Hindlimb muscle (tissue), 1 donor: ENCODE measurements at regions not wholly inside any gene's neighbourhood (a gene's known extent, or its start where the extent isn't known, plus 50 kb on each side); places are given as distances from the start of the nearest gene placed in this dataset.

ENCODE experiments used
- DNase-seq: peaks from one replicate; pipeline ENCODE4 v3.0.0-alpha.2; 2013

DNA sequence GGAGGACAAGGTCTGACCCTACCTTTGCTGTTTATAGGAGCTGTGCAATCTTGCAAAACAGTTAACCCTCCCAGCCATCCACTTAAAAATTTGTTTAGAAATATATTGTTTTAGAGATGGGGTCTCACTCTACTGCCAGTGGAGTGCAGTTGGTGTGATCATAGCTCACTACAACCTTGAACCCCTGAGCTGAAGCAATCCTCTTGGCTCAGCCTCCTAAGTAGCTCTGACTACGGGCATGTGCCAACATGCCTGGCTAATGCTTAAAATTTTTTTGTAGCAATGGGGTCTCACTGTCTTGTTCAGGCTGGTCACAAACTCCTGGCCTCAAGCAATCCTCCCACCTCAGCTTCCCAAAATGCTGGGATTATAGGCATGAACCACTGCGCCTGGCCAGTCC lies 120.2 kb upstream of the PJA2 start:
- no peak for DNase-seq

DNA sequence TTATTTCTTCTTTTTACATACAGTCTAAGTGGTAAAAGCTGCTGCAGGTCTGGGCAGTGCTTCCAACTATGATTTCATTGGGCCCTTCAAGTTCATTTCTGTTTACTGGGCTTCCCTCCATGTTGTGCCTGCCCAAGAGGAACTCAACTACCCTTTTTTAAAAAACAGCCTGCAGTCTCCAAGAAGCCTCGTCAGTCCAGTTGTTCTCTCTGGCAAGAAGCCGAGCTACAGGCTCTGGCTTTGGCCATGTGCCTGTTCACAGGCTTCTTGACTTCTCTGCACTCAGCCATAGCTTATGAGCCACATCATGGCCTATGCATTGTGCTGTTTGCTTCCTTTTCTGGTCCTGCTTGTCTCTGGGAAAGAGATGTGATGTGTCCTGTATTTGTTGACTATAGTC lies 119.7 kb upstream of the PJA2 start:
- DNase-seq: peak; percentile 75

DNA sequence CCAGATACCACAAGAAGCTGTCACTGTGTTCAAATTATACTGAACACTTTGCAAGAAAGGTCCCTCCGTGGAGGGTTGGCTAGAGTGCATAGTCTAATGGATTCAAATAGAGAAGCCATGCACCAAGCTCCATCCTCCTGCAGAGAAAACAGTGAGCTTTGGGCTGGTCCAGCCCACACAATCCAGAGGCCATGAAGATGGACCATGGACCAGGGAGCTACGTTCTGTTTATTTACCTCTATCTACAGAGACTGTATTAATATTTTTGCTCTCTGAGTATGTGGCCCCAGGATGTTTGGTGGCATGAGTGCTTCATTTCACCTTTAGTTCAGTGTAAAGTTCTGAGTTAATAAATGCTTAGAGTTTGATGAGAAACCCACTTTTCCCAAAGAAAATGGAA lies 114.8 kb upstream of the PJA2 start:
- no peak for DNase-seq

DNA sequence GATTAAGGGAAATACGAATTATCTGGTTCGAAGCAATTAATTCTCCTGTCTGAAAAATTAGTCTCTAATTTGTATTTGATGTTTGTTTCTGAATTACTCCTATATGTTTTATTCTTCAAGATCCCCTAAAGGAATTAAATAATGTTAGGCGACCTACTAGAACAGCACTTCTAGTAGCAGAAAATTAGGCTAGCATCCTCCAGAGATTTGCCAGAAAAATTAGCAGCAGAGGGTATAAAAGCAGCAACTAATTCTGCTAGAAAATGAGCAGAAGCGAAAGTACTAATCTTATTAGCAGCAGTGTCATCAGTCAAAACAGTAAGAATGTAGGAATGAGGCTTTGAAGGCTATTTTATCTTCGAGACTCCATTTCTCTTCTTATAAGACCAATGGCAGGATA lies 114.3 kb upstream of the PJA2 start:
- no peak for DNase-seq

DNA sequence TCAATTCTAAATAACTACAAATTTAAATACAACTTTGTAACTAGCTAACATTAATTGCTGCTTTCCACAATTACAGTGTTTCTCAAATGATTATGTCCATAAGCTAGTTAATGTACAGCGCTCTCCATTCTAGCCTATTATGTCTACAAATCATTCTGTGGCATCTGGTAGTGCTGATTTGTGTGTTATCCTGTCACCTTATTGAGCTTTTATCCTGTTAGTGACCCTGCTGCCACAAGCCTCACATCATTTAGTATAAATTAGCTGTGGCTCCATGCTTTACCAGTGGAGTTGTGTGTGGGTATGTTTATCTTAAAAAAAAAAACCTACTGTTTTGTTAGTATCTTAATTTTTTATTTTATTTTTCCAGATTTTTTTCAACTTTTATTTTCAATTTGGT lies 112.6 kb upstream of the PJA2 start:
- no peak for DNase-seq

DNA sequence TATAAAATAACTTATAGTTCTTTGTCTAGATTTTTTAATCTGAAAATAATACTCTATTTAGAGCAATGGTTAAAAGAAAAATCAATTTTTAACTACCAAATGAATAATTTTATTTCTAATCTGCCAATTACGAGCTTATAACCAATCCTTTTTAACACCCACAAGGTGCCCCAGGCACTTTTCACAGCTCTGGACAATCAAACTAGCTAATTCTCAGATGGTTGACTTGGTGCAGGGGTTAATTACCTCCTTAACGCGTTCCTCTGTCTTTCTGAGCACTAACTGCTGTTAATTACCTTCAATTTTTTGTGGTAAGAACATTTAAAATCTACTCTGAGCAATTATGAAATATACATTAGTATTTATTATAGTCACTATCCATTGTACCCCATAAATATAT lies 109.6 kb upstream of the PJA2 start:
- DNase-seq: no peak

DNA sequence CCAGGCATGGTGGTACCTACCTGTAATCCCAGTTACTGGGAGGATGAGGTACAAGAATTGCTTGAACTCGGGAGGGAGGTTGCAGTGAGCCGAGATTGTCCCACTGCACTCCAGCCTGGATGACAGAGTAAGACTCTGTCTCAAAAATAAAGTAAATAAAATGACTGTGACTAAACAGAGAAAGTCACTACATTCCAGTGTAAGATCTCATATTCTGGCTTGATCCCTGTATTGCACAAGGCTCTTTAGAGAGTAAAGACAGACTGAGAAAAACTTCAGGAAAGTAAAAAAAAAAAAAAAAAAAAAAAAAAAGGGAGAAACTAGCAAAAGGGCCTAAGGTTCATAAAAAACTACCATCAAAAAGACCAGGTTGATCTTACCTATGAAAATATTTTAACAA lies 106.6 kb upstream of the PJA2 start:
- no peak for DNase-seq

DNA sequence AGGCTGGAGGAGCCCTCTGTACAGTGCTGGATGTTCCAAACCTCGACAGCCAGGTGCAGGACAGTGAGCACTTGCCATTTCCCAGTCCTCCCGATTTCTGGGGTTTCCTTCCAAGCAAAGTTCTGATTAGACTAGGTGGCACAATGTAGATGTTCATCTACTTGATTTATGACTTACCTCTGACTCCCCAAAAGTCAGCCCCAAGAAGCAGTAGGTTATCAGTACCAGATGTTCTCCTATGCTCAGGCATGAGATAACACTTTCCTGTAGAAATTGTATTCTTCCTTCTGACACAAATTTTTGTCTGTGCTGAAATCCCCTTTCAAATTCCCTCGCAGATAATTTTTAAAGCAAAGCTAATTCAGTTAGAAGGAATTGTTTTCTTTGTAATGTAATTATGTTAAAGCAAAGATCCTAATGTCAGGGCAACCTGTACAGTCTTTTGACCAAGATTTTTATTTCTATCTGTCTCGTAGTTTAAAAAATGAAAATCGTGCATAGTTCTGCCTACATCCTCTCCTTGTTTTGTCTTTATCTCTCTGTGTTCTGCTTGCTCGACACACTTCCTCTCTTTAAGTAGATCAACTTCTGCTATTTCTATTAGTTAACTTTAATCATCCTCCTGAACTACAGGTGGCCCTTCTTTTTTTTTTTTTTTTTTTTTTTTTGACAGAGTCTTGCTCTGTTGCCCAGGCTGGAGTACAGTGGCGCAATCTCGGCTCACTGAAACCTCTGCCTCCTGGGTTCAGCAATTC lies 102.4 kb upstream of the PJA2 start:
- DNase-seq: no peak

DNA sequence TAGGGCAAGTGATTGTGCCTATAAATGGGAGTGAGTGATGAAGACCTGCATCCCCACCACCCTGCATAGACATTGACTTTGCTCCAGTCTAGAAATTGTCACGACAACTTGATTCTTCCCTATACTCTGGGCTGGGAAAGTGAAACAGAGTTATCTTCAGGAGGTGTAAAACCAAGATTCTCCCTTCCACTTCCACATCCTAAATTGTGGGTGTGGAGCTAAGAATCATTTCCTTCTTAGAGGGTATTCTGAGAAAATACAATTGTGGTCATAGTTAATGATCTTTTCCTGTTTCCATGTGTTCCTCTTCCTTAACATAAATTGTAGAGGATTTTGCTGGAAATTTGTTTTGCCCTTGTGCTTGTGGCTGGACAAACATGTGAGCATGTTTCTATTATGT lies 96.8 kb upstream of the PJA2 start:
- no peak for DNase-seq

DNA sequence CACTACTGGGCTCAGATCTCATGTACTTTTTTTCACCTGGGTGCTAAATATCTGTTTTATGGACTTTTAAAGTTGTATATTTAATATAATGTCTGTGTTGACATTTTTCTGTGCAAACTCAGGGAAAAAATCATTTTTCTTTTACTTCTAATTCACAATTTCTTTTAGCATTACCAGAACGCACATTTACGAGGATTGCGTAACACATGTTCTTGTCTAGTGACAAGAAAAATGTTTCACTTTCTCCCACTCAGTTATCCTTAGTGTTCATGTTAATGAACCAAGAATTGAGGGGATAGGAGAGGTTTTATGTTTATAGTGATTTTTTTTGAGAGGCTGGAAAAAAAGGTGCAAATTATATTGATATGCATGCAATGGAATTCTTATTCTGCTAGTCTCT lies 86.3 kb upstream of the PJA2 start:
- no peak for DNase-seq

DNA sequence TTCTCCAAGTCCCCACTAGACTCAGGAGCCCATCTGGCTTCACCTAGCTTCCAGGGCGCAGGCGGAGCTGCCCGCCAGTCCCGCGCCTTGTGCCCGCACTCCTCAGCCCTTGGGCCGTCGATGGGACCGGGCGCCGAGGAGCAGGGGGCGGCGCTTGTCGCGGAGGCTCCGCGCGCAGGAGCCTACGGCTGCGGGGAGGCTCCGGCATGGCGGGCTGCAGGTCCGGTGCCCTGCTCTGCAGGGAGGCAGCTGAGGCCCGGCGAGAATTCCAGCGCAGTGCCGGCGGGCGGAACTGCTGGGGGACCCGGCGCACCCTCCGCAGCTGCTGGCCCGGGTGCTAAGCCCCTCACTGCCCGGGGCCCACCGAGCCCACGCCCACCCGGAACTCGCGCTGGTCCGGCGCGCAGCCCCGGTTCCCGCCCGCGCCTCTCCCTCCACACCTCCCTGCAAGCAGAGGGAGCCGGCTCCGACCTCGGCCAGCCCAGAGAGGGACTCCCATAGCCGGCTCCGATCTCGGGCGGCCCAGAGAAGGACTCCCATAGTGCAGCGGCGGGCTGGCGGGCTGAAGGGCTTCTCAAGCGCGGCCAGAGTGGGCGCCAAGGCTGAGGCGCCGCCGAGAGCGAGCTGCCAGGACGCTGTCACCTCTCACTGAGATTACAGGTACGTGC lies 78.1 kb upstream of the PJA2 start:
- no peak for DNase-seq

DNA sequence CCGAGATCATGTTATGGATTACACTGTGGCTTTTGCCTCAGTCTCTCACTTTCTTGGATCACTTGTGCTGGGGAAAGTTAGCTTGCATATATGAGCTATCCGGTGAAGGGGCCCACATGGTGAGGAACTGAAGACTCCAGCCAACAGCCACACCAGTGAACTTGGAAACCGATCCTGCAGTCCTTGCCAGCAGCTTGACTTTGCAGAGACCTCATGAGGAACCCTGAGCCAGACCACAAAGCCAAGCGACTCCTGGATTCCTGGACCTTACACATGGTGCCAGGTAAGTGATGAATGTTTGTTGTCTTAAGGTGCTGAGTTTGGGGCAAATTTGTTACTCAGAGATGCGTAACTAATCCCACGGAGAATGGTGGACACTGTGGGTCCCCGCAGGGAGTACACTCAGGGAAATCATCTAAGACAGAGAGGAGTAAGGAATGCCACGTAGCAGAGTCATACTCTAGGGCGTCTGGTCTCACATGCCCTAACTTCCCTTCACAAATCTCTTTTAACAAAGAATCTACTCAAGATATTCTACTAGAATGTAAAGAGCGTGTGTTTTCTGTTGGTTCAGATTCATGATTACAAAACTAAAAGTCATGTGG lies 76.5 kb upstream of the PJA2 start:
- DNase-seq: no peak

DNA sequence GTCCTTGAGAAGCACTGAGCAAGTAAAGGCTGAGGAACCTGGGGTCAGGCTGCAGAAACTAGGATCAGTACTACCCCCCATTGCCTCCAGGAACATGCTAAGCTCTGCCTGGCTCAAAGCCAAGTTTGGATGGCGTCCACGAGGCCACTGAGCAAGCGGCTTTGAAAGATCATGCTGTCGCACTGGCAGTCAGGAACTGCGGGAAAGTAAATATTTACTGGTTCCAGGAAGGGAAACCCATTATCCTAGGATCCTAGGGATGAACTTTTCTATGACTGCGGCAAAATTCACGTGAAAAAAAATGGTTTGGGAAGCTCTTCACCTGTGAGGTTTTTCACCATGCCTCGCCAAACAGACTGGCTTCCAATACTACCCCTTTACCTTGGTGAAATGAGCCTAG lies 75.3 kb upstream of the PJA2 start:
- peak; percentile 53 for DNase-seq

DNA sequence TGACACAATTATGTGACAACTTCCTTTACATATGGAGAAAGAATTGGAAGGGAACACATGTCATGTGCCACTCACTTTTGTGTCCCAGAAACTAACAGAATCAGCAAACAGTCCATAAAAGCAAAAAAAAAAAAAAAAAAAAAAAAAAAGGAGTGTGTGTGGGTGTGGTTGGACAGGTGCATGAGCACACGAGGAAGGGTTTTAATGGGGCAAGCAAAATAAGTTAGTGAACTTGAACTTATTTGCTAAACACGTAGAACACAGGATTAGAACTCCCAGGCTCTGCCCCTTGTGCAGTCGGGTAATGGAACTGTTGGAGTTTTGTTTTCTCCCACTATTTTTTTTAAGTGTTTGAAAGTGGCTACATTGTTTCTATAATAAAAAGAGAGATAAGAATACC lies 74.8 kb upstream of the PJA2 start:
- DNase-seq: no peak

DNA sequence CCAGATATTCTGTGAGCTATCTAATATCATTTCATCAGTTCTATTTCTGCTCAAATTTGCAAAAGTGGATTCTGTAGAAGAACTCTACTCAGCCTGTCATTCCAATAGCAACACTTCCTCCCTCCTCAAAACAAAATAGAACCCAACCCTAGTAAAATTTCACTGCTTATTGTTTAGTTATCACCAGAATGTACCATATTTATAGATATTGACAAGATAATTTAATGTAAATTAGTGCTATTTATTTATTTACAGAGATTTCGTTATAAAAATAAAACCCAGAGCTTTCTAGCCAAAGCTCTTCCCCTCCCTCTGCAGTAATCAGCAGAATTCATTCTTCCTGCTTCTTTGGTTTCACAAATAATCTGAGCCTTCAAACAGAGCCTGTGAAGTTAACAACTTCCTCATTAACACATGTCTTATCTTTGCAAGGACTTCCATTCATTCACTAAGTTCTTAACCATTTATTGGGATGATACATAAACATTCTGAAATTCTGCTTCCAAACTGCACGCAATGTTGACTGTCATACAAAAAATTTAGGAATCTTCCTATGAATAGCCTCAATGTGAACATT lies 73.7 kb upstream of the PJA2 start:
- no peak for DNase-seq

DNA sequence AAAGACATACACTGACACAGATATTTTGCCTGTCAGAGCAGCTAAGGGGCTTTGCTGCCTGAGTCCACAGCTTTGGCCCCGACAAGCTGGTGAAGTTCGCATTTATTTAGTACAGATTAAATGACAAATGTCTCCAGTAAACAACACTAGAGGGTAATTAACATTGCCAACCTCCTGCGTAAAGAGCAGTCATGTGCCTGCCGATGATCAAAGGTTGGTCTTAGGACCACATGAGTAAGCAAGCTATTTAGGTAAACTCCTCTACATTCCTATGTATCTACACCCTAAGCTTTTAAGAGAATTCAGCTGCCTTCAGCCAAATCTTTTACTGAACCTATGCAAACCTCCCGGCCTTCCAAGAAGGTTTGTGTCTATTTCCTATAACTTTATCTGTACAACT lies 73.0 kb upstream of the PJA2 start:
- DNase-seq: no peak

DNA sequence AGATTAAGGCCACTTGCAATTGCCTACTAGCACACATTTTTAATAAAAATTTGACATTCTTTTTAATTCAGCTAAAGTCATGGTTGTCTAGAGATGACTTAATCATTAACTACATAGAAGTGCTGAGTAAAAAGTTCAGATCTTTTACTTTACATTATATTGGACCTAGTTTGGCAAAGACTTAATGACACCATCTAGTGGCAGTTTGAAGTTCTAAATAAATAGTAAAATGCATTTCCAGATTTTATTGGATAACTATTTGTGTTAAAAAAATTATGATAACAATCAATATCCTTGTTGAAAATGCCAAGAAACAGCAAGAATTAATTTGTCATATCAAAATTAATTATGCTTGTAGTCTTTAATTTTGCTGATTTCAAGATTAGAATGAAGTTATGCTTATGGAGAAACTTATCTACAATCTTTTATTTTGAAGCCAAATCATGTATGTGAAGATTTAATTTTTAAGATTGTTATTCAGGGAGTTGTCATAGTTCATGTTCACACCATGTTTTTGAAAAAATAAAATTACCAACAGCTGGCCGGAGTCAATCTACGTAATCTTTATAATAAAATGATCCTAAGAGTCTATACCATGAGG lies 69.6 kb upstream of the PJA2 start:
- no peak for DNase-seq

DNA sequence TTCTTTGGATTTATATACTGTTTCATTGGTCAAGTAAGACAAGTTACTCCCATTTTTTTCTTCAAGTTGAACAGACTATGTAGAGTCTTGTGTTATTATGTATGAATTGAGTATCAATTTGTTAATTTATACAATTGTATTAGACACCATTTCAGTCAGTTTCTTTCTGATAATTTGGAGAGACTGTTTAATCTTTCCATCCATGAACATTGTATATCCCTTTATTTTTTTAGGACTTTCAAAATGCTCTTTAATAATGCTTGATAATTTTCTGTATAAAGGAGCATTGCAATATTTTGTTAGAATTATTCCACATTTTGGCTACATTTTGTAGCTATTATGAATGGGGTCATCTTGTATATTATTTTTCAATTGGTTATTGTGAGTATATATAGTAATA lies 69.1 kb upstream of the PJA2 start:
- no peak for DNase-seq

DNA sequence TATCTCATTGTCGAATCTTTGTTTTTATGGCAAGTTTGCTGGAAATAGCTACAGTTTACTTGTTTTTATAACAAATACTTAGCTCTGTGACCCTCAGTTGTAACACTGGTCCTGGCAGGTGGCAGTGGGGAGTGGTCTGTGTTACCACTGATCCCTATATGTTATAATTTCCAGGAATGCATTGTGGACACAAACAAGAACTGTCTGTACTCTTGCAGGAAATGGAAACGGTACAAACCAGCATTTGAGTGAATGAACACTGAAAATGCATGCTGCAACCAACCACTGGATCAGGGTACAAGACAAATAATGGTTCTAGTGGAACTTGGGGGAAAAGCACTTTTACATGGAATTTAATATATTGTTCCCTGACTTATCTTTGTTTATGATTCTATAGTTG lies 66.5 kb upstream of the PJA2 start:
- DNase-seq: no peak

DNA sequence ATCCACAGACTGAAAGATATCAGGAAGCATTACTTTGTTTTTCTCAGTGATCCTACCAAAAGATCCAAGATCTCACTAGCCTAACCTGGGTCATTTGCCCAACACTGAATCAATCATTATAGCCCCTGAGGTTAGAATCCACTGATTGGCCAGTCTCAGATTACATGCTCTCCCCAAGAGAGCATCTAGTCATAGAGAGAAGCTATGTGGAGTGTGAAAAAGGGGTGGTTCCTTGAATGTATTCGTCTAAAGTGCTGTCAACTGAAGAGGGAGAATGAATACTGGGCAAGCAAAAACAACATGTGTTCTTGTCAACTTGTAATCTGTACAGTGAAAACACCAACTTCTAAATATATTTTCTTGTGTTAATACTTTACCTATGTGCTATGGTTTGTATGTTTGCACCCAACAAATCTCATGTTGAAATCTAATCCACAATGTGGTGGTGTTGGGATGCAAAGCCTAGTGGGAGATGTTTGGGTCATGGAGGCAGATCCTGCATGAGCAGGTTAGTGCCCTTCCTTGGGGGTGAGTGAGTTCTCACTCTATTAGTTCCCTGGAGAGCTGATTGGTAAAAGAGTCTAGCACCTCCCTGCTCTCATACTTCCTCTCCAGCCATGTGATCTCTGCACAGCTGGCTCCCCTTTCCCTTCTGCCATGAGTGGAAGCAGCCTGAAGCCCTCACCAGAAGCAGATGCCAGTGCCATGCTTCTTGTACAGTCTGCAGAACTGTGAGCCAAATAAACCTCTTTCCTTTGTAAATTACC lies 60.3 kb upstream of the PJA2 start:
- DNase-seq: no peak

DNA sequence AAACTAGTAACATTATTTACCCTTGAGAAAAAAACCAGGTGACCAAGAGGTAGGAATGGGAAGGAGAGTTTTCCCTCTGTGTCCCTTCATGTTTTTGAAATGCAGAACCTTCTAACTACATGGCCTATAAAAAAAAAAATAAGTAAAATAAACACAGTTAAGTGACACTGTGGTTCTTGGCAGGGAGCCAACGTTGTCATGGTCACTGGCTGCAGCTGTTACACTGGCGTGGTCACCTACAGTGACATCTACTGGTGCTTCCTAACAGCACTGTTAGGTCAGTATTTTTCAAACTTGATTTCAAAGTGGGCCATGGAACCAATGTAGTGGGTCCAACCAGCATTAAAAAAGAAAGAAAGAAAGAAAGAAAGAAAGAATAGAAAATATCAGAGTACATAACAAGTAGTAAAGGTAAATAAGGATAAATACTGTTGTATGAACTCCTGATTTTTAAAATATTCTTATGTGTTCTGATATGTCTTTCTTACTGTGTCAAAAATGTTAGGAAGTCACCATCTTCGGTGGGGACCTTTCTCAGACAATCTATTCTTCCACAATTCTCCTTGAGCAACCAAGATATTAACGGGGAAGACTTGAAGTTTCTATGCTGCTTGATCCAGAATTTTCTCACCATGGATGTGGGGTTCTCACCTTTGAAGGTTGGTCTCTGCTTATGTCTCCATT lies 59.1 kb upstream of the PJA2 start:
- peak; percentile 97 for DNase-seq

DNA sequence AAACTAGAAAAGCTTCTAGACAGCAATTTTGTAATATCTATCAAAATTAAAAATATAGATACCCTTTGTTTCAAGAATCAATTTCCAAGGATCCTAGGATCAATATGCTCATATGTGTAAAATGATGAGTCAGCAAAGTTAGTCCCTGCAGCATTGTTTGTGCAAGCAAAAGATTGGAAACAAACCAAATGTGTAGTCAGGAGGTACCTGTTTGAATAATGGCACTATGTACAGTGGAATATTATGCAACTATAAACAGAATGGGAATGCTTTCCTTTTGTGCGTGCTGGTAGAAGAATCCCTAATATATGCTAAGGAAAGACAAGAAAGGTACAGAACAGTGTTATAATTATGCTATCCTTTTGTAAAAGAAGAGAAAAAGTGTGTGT lies 58.5 kb upstream of the PJA2 start:
- DNase-seq: no peak
